Activated CD8-positive, alpha-beta memory T cell treated with anti-CD3 and anti-CD28 coated beads for 4 hours (primary cell): ENCODE measurements at regions not wholly inside any gene's neighbourhood (a gene's known extent, or its start where the extent isn't known, plus 50 kb on each side); places are given as distances from the start of the nearest gene placed in this dataset.

Source experiments
- DNase-seq, 2 donors: peaks; one replicate each; pipeline ENCODE4 v3.0.0-alpha.2; 2020; ENCODE audit warnings: low read depth in 2 of 2

- no peak for DNase-seq
Measured at GRCh38 chr18:67290421-67290820, 226.1 kb downstream of the DSEL start.

DNA sequence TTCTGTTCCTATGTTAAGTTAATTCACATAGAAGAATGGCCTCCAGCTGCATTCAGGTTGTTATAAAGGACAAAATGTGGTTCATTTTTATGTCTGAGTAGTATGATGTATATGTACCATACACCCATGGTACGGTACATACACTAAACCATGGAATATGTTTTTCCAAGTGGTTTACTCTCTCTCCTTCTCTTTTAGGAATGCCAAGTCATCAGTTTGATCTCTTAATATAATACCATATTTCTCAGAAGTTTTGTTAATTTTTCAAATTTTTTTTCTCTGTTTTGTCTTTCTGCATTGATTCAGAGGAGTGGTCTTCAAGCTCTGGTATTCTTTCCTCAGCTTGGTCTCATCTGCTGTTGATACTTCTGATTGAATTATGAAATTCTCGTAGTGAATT is 230.9 kb downstream of the DSEL start:
- DNase-seq = no peak

GRCh38 chr18:67282796-67283195 is 233.7 kb downstream of the DSEL start:
- no peak for DNase-seq

GRCh38 chr18:67281746-67282145 is 234.8 kb downstream of the DSEL start:
- no peak for DNase-seq

GRCh38 chr18:67280486-67281242 is 235.9 kb downstream of the DSEL start:
- DNase-seq = no peak

GRCh38 chr18:67279988-67280387 is 236.5 kb downstream of the DSEL start:
- DNase-seq = no peak

DNA sequence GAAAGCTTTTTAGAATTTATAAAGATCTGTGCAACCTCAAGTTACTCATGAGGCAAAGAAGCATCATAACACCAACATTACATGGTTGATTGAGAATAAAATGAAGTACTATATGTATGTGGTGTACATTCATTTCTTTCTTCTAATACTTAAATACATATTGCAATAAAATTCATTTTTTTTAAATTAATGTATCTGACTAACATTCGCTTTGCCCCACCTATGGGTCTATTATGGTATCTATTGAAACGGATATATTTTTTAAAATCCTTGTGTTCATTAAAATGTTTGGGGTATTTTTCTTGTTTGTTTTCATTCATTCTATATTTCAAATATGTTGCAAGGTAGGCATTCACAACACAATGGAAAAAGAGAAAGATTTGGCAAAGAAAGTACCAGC is 237.5 kb downstream of the DSEL start:
- DNase-seq = no peak

GRCh38 chr18:67276638-67277037 is 239.9 kb downstream of the DSEL start:
- DNase-seq = no peak

DNA sequence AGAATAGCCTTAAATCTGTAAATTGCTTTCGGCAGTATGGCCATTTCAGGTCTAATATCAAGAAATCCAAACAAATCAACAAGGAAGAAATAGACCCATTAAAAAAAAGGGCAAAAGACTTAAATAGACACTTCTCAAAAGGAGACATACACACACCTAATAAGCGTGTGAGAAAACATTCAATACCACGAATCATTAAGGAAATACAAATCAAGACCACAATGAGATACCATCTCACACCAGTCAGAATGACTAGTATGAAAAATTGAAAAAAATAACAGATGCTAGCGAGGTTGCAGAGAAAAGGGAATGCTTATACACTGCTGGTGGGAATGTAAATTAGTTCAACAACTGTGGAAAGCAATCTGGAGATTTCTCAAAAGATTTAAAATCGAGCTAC is 243.2 kb downstream of the DSEL start:
- no peak for DNase-seq

GRCh38 chr18:67269206-67269605 is 247.3 kb downstream of the DSEL start:
- DNase-seq = no peak

DNA sequence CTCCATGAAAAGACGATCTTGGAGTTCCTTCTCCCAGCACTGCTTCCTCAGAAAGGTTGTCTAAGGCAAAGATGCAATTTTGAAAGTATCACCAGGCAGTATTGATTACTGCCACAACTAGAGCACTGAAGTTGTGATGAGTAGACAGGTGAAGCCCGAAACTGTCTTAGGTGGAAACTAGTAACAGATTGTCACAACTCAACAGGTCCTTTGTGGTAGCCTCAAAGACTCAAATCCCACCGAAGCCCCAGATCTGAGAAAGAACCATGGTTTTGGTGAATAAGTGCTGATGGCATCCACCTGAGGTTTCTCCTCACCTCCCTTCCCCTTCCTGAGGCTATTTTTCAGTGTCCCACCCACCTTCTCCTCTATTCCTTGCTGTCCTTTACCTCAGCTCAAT is 248.0 kb downstream of the DSEL start:
- DNase-seq = no peak

DNA sequence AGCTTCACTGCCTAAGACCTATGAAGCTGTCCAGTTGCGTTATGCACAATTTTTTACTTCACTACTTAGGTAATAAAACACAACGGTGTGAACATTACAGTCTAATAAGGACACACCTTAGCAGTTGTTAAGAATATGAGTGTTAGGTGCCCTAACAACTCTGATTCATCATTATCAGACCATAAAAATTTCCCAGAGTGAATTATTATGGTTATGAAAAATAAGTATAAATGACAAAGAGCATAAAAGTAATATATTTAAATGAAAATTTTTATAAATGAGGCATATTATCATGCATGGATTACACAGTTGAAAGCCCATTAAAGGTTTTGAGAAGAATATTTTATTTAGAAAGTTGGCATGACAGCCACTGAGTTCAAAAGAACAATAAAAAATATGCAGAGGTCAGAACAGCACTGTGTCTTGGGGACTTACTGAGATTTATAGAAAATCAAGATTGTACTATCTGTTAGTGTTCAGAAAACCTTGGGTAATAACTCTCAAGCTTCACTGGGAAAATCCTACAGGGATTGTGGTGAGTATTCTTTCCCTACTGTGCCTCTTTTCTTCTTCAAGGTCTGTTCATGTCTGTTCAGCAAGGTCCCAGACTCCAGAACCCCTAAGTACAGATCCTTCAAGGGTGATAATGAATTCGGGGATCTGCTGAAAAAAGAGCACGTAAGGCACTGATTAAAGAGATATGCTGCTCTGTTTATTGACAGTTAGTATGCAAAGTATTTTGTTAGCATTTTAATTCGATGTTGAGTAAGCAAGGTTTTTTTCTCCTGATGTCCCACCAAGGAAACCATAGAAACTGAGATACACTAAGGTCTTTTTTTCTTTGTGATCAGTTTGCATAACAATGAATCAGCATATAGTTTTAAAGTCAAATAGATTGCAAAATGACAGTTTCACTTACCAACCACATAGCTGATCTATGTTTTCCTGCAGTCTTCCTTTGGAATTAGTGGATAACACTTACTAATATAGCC is 250.0 kb downstream of the DSEL start:
- DNase-seq = no peak

- DNase-seq = no peak
Measured at GRCh38 chr18:67265464-67266245, 250.9 kb downstream of the DSEL start.

GRCh38 chr18:67261931-67262552 is 254.5 kb downstream of the DSEL start:
- DNase-seq = no peak

- DNase-seq = no peak
Measured at GRCh38 chr18:67260841-67261240, 255.7 kb downstream of the DSEL start.

DNA sequence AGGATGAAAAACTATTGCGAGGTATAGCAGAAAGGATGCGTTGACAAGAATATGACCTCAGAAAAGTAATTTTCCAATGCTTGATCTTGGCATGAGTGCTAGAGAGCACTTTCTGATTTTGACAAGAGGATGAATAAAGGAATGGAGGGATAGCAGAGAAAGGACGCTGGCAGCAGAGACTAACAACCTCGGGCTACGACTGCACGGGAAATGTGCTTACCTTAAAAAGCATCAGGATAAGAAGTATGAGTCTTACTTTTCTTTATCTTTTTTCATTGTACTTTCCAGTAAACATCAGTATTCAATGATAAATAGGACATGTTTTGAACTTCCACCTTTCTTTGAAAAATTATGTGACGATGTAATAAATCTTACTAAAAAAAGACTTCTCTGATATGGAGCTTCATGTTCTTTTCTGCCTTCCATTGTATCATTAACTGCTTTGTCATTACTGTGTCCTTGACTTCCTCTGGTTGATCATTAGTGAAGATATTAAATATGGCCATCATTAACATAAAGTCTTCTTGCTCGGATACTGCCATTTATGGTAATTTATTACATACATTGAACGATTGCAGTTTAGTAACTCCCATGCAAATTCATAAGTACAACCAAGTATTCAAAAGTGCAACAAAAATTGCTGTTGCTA is 265.6 kb downstream of the DSEL start:
- no peak for DNase-seq

- no peak for DNase-seq
Measured at GRCh38 chr18:67243799-67244587, 272.5 kb downstream of the DSEL start.

DNA sequence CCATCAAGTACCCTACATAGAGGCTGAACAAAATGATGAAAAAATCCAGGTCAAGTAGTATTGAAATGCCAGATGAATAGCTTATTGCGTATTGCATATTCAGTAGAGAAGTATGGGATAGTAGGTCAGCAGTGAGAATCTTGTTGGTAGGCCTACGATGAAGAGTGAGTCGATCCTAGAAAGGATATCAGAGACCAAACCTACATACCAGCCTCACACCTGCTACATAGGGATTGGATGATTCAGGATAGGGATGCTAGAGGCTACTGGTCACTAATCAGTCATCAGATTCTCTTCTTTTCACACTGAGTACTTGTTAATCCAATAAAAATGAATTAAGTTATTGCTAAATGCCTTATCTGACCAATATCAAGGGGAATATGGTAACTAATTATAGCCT is 274.5 kb downstream of the DSEL start:
- DNase-seq = no peak

GRCh38 chr18:67241299-67241698 is 275.2 kb downstream of the DSEL start:
- DNase-seq = no peak

DNA sequence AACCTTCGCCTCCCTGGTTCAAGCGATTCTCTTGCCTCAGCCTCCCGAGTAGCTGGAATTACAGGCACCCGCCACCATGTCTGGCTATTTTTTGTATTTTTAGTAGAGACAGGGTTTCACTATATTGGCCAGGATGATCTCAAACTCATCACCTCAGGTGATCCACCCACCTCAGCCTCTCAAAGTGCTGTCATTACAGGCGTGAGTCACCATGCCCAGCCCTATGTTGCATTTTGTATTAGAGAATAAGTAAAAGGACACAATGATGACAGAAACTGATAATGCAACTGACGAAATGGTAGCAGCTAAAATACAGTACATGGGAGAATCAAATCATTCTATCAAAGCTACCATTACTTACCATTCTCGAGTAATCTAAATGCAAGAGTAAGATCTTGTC is 276.7 kb downstream of the DSEL start:
- DNase-seq = no peak
